Heart left ventricle (tissue), 13 donors: ENCODE measurements at regions not wholly inside any gene's neighbourhood (a gene's known extent, or its start where the extent isn't known, plus 50 kb on each side); places are given as distances from the start of the nearest gene placed in this dataset.

Experiments used
- CTCF ChIP-seq, 12 donors: fragments of 200-600 bp; sonication (generic) in 4 of 12; IDR thresholded peaks; one replicate each; pipeline versions ENCODE4 v1.5.0 to v1.8.0; 2018 to 2022; ENCODE audit warnings: antibody characterized with exemption in 12 of 12, mild to moderate bottlenecking in 5 of 12
- POLR2A ChIP-seq, 2 donors: fragments of 450-650 bp; IDR thresholded peaks; one replicate each; pipeline ENCODE4 v1.6.1; 2017; ENCODE audit warnings: antibody characterized with exemption in 2 of 2, mild to moderate bottlenecking in 2 of 2, moderate library complexity in 2 of 2
- donor health status: ischemic (EF 13 %, LVEDD 7.1; RV severe dilation, severe dysfunction).
- donor health status: DM: no; HTN: yes; CAD: no.
- donor health status: DM: no; HTN: no; CAD: no.
- donor health status: ischemic (EF 25% LVEDD 6.9; RV normal size, moderate dysfunction).
- donor health status: ischemic (EF 25% LVEDD 5.7; RV mildly dilated, moderate dysfunction).
- donor health status: ischemic (EF 35%, LVEDD 5.7; RV mildly dilated, moderate dysfunction).
- donor health status: nonischemic (EF 11% LVEDD 7.7; RV severe dilation, severe dysfunction).
- donor health status: DM: yes; HTN: yes; CAD: no.
- donor health status: PGD.
- donor health status: ischemic (EF 29% LVEDD 5.4; RV normal size, mild dysfunction).
- donor health status: nonischemic (EF 23%, LVEDD 6.1; RV moderate dilation, normal function).

GRCh38 chr1:237972186-237972585 is 81.5 kb upstream of the ZP4 start:
- TF ChIP-seq CTCF (IDR thresholded peaks at IDR 0.05) = no peak
- no peak for TF ChIP-seq POLR2A (IDR thresholded peaks at IDR 0.05)
